Prostate gland (tissue), 2 donors: ENCODE measurements at regions not wholly inside any gene's neighbourhood (a gene's known extent, or its start where the extent isn't known, plus 50 kb on each side); places are given as distances from the start of the nearest gene placed in this dataset.

Source experiments
- DNase-seq: peaks from one replicate; pipeline ENCODE4 v3.0.0-alpha.2; 2019; ENCODE audit warnings: low spot score
- H3K27ac ChIP-seq, 2 donors: fragments of 200-600 bp; sonication (generic); 2 replicates each; pipeline ENCODE4 v1.5.1; 2017 to 2019
- H3K27me3 ChIP-seq: fragments of 200-600 bp; sonication (generic); replicated peaks from 2 replicates; pipeline ENCODE4 v1.5.1; 2019; ENCODE audit not compliant: insufficient read depth
- H3K36me3 ChIP-seq, 2 donors: fragments of 200-600 bp; sonication (generic); 1 replicate in 1 of 2; 2 replicates in 1 of 2; pipeline versions ENCODE4 v1.5.1 to v1.8.1; 2017 to 2019
- H3K4me1 ChIP-seq: fragments of 200-600 bp; sonication (generic); replicated peaks from 2 replicates; pipeline ENCODE4 v1.5.1; 2019
- H3K4me3 ChIP-seq, 2 donors: fragments of 200-600 bp; sonication (generic); 2 replicates each; pipeline ENCODE4 v1.5.1; 2017 to 2019
- H3K9me3 ChIP-seq: fragments of 200-600 bp; sonication (generic); 2 replicates; pipeline ENCODE4 v1.5.1; 2017
- CTCF ChIP-seq, 4 experiments: fragments of 200-600 bp in 2 of 4; fragments of 450-650 bp in 2 of 4; sonication (generic) in 2 of 4; IDR thresholded peaks; 1 replicate in 3 of 4; 2 replicates in 1 of 4; pipeline ENCODE4 v1.5.1; 2016 to 2019; ENCODE audit warnings: antibody characterized with exemption in 4 of 4, mild to moderate bottlenecking in 2 of 4, moderate library complexity in 2 of 4
- POLR2A ChIP-seq: fragments of 450-650 bp; IDR thresholded peaks from one replicate; pipeline ENCODE4 v1.6.1; 2016; ENCODE audit warnings: antibody characterized with exemption, mild to moderate bottlenecking
- POLR2AphosphoS5 ChIP-seq: sonication (generic); formaldehyde crosslinking; IDR thresholded peaks from one replicate; pipeline ENCODE4 v1.6.1; 2017; ENCODE audit warnings: antibody characterized with exemption
- WGBS: methylation state at CpG from one replicate; pipeline ENCODE4 v1.1.5; 2018; 5-methylcytosine and 5-hydroxymethylcytosine counted together
- intact Hi-C: fragments of 100-400 bp; cut with DNase I; formaldehyde crosslinking; loops from one replicate; pipeline ENCODE4 v1.14.2; 2022

- 49% methylated on average over 4 of the region's 4 CpGs for WGBS
- Histone ChIP-seq H3K4me3 (no peak overlapping the region), H3K27ac (no peak overlapping the region), H3K36me3 (no peaks in the 10 kb centered on the region), H3K9me3 (no peaks in the 10 kb centered on the region), H3K27me3 (no peaks in the 10 kb centered on the region), H3K4me1 (no peaks in the 10 kb centered on the region)
- intact Hi-C loops: no loop called here
- no peak for DNase-seq
- TF ChIP-seq POLR2AphosphoS5: no peak
- TF ChIP-seq CTCF (IDR thresholded peaks at IDR 0.05): no peak
- TF ChIP-seq POLR2A: no peak
Observed at GRCh38 chr11:122269824-122270223, 153.8 kb upstream of the BLID start.

- H3K4me1 ChIP-seq: no peaks in the 10 kb centered on the region
- H3K27me3 ChIP-seq: no peaks in the 10 kb centered on the region
- no peak overlapping the region for H3K27ac ChIP-seq
- intact Hi-C loops: no loop called here
- DNase-seq: no peak
- 90% methylated on average over 6 of the region's 6 CpGs for WGBS
- no peak for TF ChIP-seq CTCF (IDR thresholded peaks at IDR 0.05)
- no peak for TF ChIP-seq POLR2AphosphoS5
- no peak for TF ChIP-seq POLR2A
- no peaks in the 10 kb centered on the region for H3K9me3 ChIP-seq
- H3K4me3 ChIP-seq: no peak overlapping the region
- no peaks in the 10 kb centered on the region for H3K36me3 ChIP-seq
Observed at GRCh38 chr11:122268601-122269130, 152.7 kb upstream of the BLID start.

- intact Hi-C loops: no loop called here
- 74% methylated on average over 2 of the region's 2 CpGs for WGBS
- no peaks in the 10 kb centered on the region for H3K27me3 ChIP-seq
- no peak overlapping the region for H3K27ac ChIP-seq
- no peaks in the 10 kb centered on the region for H3K36me3 ChIP-seq
- no peak for DNase-seq
- H3K4me3 ChIP-seq: no peak overlapping the region
- no peaks in the 10 kb centered on the region for H3K4me1 ChIP-seq
- H3K9me3 ChIP-seq: no peaks in the 10 kb centered on the region
- TF ChIP-seq CTCF (IDR thresholded peaks at IDR 0.05): no peak
Observed at GRCh38 chr11:122267602-122268001, 151.6 kb upstream of the BLID start.

- intact Hi-C loops: no loop called here
- TF ChIP-seq CTCF (IDR thresholded peaks at IDR 0.05) (no peak), POLR2A (no peak), POLR2AphosphoS5 (no peak)
- Histone ChIP-seq H3K4me3 (no peak overlapping the region), H3K4me1 (no peaks in the 10 kb centered on the region), H3K36me3 (no peaks in the 10 kb centered on the region), H3K9me3 (no peaks in the 10 kb centered on the region), H3K27ac (no peak overlapping the region), H3K27me3 (no peaks in the 10 kb centered on the region)
- WGBS: 84% methylated on average over 2 of the region's 2 CpGs
- DNase-seq: no peak
Observed at GRCh38 chr11:122265981-122266380, 150.0 kb upstream of the BLID start.

- Histone ChIP-seq H3K27ac (no peak overlapping the region), H3K4me1 (no peaks in the 10 kb centered on the region), H3K4me3 (no peak overlapping the region), H3K9me3 (no peaks in the 10 kb centered on the region), H3K36me3 (no peaks in the 10 kb centered on the region), H3K27me3 (no peaks in the 10 kb centered on the region)
- intact Hi-C loops: no loop called here
- no peak for TF ChIP-seq CTCF (IDR thresholded peaks at IDR 0.05)
- no peak for TF ChIP-seq POLR2A
- TF ChIP-seq POLR2AphosphoS5: no peak
- 94% methylated on average over 4 of the region's 4 CpGs for WGBS
- DNase-seq: no peak
Observed at GRCh38 chr11:122264121-122264520, 148.1 kb upstream of the BLID start.
